ENCODE measurements at regions not wholly inside any gene's neighbourhood (a gene's known extent, or its start where the extent isn't known, plus 50 kb on each side); places are given as distances from the start of the nearest gene placed in this dataset.

- TF ChIP-seq CTCF (IDR thresholded peaks at IDR 0.05) (no peak), POLR2A (IDR thresholded peaks at IDR 0.05) (no peak)
Observed at GRCh38 chr1:189751311-189751710, 726.4 kb downstream of the BRINP3 start.

Measured in esophagus squamous epithelium (tissue), 4 donors.